Panc1 (cell line): ENCODE measurements at regions not wholly inside any gene's neighbourhood (a gene's known extent, or its start where the extent isn't known, plus 50 kb on each side); places are given as distances from the start of the nearest gene placed in this dataset.

Experiments used
- ATAC-seq: fragments of 200-7000 bp; cut with Tn5 transposase; 2 replicates; pipeline ENCODE4 v1.9.1; 2020; ENCODE audit warnings: mild to moderate bottlenecking, moderate library complexity
- BruUV-seq: library from RNA; stranded (reverse); fragments of 400-500 nt; replicated peaks from 2 replicates; lab custom pipeline; 2021; lab: Mats Ljungman, UMichigan
- CTCF ChIA-PET: fragments of 300-600 bp; sonication (Branson Sonifier 250); formaldehyde crosslinking; loops from one replicate; lab custom pipeline; 2022; ENCODE audit warnings: antibody characterized with exemption; lab: Charles Lee
- POLR2A ChIA-PET: fragments of 300-600 bp; sonication (Branson Sonifier 250); formaldehyde crosslinking; loops from one replicate; lab custom pipeline; 2022; ENCODE audit warnings: antibody characterized with exemption; lab: Charles Lee
- DNase-seq: peaks from one replicate; pipeline ENCODE4 v3.0.0-alpha.2; 2010; ENCODE audit warnings: low read depth, low spot score
- H3K27ac ChIP-seq: 2 replicates; pipeline ENCODE4 v1.5.1; 2011; ENCODE audit warnings: mild to moderate bottlenecking, low read length, inconsistent platforms
- H3K27me3 ChIP-seq: fragments of 200-500 bp; sonication (Bioruptor generic); 2 replicates; pipeline ENCODE4 v1.6.0; 2014; ENCODE audit warnings: low read length, inconsistent platforms; ENCODE audit not compliant: control insufficient read depth, insufficient read depth
- H3K36me3 ChIP-seq: fragments of 200-500 bp; sonication (Bioruptor generic); 2 replicates; pipeline ENCODE4 v1.5.1; 2014; ENCODE audit warnings: inconsistent platforms, mild to moderate bottlenecking, low read length, moderate library complexity; ENCODE audit not compliant: control insufficient read depth, insufficient read depth
- H3K4me1 ChIP-seq: 2 replicates; pipeline ENCODE4 v1.5.1; 2011; ENCODE audit warnings: inconsistent platforms, mild to moderate bottlenecking, low read length, moderate library complexity; ENCODE audit not compliant: control insufficient read depth, insufficient read depth
- H3K4me3 ChIP-seq, 2 experiments: 2 replicates each; pipeline ENCODE4 v1.5.1; 2011 to 2012; ENCODE audit warnings: low read depth in 2 of 2, low read length in 2 of 2, mild to moderate bottlenecking in 2 of 2, inconsistent platforms in 1 of 2, moderate library complexity in 1 of 2
- H3K9me3 ChIP-seq: fragments of 200-500 bp; sonication (Bioruptor generic); 2 replicates; pipeline ENCODE4 v1.5.1; 2014; ENCODE audit warnings: low read depth, mild to moderate bottlenecking, inconsistent platforms, low read length, moderate library complexity; ENCODE audit not compliant: control insufficient read depth, insufficient read depth
- POLR2AphosphoS5 ChIP-seq: IDR thresholded peaks from 2 replicates; pipeline ENCODE4 v1.6.1; 2012; ENCODE audit warnings: mild to moderate bottlenecking, low read depth, low read length, moderate library complexity
- SIN3A ChIP-seq: IDR thresholded peaks from 2 replicates; pipeline ENCODE4 v1.6.1; 2012; ENCODE audit warnings: low read depth, mild to moderate bottlenecking, low read length, moderate library complexity, borderline replicate concordance; ENCODE audit not compliant: insufficient read depth
- TCF7L2 ChIP-seq: IDR thresholded peaks from 2 replicates; pipeline ENCODE4 v1.6.1; 2011; ENCODE audit warnings: mild to moderate bottlenecking, low read depth, low read length, inconsistent platforms
- in situ Hi-C: cut with HindIII; loops from 2 replicates; pipeline ENCODE4 v1.10.0; 2016; ENCODE audit warnings: low sequenced_read_pairs, low pct_unique_long_range_greater_than_20kb
- intact Hi-C: fragments of 100-400 bp; cut with micrococcal nuclease; formaldehyde crosslinking; loops from one replicate; pipeline ENCODE4 v1.10.0; 2022; ENCODE audit not compliant: unreplicated experiment
- TF ChIP-seq, protein P1 (sequence below), 2 experiments: IDR thresholded peaks; 2 replicates each; pipeline ENCODE4 v1.6.1; 2011 to 2012; ENCODE audit warnings: low read depth in 2 of 2, control low read depth in 1 of 2, low read length in 1 of 2, mild to moderate bottlenecking in 1 of 2, moderate library complexity in 1 of 2; ENCODE audit not compliant: insufficient read depth in 1 of 2
- TF ChIP-seq, protein P2 (sequence below): fragments of 450-650 bp; IDR thresholded peaks from 2 replicates; pipeline ENCODE4 v1.5.1; 2017; ENCODE audit warnings: mild to moderate bottlenecking

DNA sequence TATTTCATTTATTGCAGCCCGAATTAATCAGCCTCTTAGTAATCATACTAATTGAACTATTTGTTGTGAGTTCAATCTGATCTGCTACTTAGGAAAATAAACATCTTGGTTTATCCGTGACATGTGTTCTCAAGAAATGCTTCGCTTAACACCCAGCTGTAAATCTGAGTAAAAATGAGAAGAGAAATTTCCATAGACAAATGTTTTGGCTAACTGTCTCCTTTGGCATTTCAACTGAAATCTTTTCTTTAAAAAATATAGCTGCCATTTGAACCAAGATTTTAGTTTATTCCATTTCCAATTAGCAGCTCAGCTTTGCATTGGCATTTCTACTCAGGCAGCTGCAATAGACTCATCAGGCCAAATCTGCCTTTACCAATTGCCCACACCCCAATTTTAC is 180.5 kb upstream of the PTER start:
- CTCF ChIA-PET: no interaction called here
- in situ Hi-C loops (no loop called here), intact Hi-C loops (no loop called here)
- Histone ChIP-seq H3K27me3 (no peaks in the 10 kb centered on the region), H3K36me3 (no peaks in the 10 kb centered on the region), H3K4me1 (no peaks in the 10 kb centered on the region), H3K9me3 (no peaks in the 10 kb centered on the region), H3K27ac (no peak overlapping the region), H3K4me3 (no peak overlapping the region)
- BruUV-seq: no TSS peak
- ATAC-seq: no peak
- no peak for DNase-seq
- POLR2A ChIA-PET: no interaction called here
- no peak for TF ChIP-seq TCF7L2
- TF ChIP-seq, protein P1, sequence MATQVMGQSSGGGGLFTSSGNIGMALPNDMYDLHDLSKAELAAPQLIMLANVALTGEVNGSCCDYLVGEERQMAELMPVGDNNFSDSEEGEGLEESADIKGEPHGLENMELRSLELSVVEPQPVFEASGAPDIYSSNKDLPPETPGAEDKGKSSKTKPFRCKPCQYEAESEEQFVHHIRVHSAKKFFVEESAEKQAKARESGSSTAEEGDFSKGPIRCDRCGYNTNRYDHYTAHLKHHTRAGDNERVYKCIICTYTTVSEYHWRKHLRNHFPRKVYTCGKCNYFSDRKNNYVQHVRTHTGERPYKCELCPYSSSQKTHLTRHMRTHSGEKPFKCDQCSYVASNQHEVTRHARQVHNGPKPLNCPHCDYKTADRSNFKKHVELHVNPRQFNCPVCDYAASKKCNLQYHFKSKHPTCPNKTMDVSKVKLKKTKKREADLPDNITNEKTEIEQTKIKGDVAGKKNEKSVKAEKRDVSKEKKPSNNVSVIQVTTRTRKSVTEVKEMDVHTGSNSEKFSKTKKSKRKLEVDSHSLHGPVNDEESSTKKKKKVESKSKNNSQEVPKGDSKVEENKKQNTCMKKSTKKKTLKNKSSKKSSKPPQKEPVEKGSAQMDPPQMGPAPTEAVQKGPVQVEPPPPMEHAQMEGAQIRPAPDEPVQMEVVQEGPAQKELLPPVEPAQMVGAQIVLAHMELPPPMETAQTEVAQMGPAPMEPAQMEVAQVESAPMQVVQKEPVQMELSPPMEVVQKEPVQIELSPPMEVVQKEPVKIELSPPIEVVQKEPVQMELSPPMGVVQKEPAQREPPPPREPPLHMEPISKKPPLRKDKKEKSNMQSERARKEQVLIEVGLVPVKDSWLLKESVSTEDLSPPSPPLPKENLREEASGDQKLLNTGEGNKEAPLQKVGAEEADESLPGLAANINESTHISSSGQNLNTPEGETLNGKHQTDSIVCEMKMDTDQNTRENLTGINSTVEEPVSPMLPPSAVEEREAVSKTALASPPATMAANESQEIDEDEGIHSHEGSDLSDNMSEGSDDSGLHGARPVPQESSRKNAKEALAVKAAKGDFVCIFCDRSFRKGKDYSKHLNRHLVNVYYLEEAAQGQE (IDR thresholded peaks at IDR 0.05; ENCODE audit: insufficient read depth in 1 of 2, low read depth in 2 of 2, low read length in 1 of 2): no peak
- TF ChIP-seq SIN3A: no peak
- TF ChIP-seq, protein P2, sequence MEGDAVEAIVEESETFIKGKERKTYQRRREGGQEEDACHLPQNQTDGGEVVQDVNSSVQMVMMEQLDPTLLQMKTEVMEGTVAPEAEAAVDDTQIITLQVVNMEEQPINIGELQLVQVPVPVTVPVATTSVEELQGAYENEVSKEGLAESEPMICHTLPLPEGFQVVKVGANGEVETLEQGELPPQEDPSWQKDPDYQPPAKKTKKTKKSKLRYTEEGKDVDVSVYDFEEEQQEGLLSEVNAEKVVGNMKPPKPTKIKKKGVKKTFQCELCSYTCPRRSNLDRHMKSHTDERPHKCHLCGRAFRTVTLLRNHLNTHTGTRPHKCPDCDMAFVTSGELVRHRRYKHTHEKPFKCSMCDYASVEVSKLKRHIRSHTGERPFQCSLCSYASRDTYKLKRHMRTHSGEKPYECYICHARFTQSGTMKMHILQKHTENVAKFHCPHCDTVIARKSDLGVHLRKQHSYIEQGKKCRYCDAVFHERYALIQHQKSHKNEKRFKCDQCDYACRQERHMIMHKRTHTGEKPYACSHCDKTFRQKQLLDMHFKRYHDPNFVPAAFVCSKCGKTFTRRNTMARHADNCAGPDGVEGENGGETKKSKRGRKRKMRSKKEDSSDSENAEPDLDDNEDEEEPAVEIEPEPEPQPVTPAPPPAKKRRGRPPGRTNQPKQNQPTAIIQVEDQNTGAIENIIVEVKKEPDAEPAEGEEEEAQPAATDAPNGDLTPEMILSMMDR: no peak
- TF ChIP-seq POLR2AphosphoS5: no peak

DNA sequence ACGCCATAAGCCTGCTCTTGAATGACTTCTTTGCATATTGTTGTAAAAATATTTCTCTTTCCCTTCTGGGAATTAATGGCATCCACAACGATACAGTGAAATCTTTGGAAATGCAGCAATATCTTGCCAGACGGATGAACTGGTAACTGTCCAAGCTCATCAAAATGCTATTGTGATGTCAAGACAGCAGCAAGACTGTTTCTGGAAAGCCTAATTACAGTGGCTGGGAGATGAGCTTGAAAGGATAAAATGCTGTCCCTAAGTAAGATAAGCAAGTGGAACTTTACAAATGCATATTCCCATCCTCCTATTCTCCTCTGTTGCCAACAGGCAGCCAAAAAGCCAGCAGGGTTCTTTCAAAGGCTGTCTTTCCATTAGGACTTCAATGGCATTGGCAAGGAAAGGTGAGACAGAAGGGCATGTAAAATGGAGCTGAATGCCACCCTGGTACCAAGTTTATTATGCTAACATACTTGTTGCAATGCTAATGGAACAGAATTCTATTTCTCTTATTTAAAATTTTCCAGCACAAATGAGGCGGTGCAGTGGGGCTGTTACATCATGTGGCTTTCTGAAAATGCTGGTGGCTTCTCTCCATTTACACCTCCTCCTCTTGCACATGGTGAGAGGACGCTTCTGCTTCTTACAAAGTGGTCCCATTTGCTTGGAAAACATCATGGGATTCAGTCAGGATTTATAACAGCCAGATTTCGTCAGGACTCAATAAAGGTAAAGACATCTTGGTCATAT is 178.3 kb upstream of the PTER start:
- H3K36me3 ChIP-seq: no peaks in the 10 kb centered on the region
- no TSS peak for BruUV-seq
- POLR2A ChIA-PET: no interaction called here
- intact Hi-C loops (no loop called here), in situ Hi-C loops (no loop called here)
- H3K27ac ChIP-seq: no peak overlapping the region
- ATAC-seq (no peak), DNase-seq (no peak)
- CTCF ChIA-PET: no interaction called here
- no peak for TF ChIP-seq TCF7L2
- no peak for TF ChIP-seq SIN3A
- no peak for TF ChIP-seq POLR2AphosphoS5
- TF ChIP-seq, protein P2: no peak
- TF ChIP-seq, protein P1 (IDR thresholded peaks at IDR 0.05; ENCODE audit: insufficient read depth in 1 of 2, low read depth in 2 of 2, low read length in 1 of 2): no peak
- no peak overlapping the region for H3K4me3 ChIP-seq
- H3K9me3 ChIP-seq: no peaks in the 10 kb centered on the region
- H3K4me1 ChIP-seq: no peaks in the 10 kb centered on the region
- no peaks in the 10 kb centered on the region for H3K27me3 ChIP-seq
